Right lobe of liver (tissue), 4 donors: ENCODE measurements at regions not wholly inside any gene's neighbourhood (a gene's known extent, or its start where the extent isn't known, plus 50 kb on each side); places are given as distances from the start of the nearest gene placed in this dataset.

ENCODE experiments used
- POLR2A ChIP-seq: fragments of 450-650 bp; IDR thresholded peaks from one replicate; pipeline ENCODE4 v1.6.1; 2017; ENCODE audit warnings: antibody characterized with exemption, mild to moderate bottlenecking
- TF ChIP-seq, protein P1 (sequence below), 4 donors: fragments of 200-600 bp in 3 of 4; fragments of 450-650 bp in 1 of 4; IDR thresholded peaks; one replicate each; pipeline versions ENCODE4 v1.5.1 to v1.8.0; 2016 to 2022; ENCODE audit warnings: antibody characterized with exemption in 4 of 4, mild to moderate bottlenecking in 2 of 4
- donor health status: DM: no; HTN: no; CAD: no.
- donor health status: DM: no; HTN: no; CAD: no.
- donor health status: DM: no; HTN: yes; CAD: no.

DNA sequence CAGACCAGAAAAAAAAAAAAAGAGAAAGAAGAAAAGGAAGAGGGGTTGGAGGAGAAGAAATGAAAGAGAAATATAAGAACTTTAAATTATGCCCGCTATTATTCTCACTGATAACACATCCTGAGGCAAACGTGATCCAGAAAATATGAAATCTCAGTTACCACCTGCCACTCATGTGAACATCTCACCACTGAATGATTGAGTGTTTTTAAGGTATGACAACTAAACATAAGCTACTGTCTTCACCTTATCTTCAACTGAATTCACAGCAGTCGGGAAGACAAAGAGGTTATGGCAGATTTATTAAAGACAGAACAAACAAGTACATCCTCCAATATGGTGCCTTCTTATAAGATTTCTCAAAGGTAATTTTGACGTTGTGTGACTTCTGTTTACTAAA, 327.9 kb downstream of the TMEM161B start:
- TF ChIP-seq, protein P1, sequence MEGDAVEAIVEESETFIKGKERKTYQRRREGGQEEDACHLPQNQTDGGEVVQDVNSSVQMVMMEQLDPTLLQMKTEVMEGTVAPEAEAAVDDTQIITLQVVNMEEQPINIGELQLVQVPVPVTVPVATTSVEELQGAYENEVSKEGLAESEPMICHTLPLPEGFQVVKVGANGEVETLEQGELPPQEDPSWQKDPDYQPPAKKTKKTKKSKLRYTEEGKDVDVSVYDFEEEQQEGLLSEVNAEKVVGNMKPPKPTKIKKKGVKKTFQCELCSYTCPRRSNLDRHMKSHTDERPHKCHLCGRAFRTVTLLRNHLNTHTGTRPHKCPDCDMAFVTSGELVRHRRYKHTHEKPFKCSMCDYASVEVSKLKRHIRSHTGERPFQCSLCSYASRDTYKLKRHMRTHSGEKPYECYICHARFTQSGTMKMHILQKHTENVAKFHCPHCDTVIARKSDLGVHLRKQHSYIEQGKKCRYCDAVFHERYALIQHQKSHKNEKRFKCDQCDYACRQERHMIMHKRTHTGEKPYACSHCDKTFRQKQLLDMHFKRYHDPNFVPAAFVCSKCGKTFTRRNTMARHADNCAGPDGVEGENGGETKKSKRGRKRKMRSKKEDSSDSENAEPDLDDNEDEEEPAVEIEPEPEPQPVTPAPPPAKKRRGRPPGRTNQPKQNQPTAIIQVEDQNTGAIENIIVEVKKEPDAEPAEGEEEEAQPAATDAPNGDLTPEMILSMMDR (IDR thresholded peaks at IDR 0.05) = no peak
- no peak for TF ChIP-seq POLR2A
